ENCODE measurements at regions not wholly inside any gene's neighbourhood (a gene's known extent, or its start where the extent isn't known, plus 50 kb on each side); places are given as distances from the start of the nearest gene placed in this dataset.
"Not testable (repeated sequence)": the region's sequence is repeated elsewhere in the genome, so short reads cannot be mapped to it uniquely, and the experiment has no call there.

GRCh38 chr10:8386781-8387180 lies 332.3 kb downstream of the GATA3 start:
- DNase-seq (ENCODE audit: low read depth): no peak

- DNase-seq (ENCODE audit: low read depth): no peak
These were observed 335.1 kb downstream of the GATA3 start for GRCh38 chr10:8389630-8390029.

- no peak for DNase-seq (ENCODE audit: low read depth)
These were observed 337.7 kb downstream of the GATA3 start for GRCh38 chr10:8392216-8392615.

- no peak for DNase-seq (ENCODE audit: low read depth)
These were observed 339.0 kb downstream of the GATA3 start for GRCh38 chr10:8393531-8393930.

- DNase-seq (ENCODE audit: low read depth): no peak
These were observed 342.2 kb downstream of the GATA3 start for GRCh38 chr10:8396675-8397074.

GRCh38 chr10:8398771-8399170 lies 344.3 kb downstream of the GATA3 start:
- DNase-seq (ENCODE audit: low read depth): no peak

- DNase-seq (ENCODE audit: low read depth): no peak
These were observed 345.7 kb downstream of the GATA3 start for GRCh38 chr10:8400151-8400550.

GRCh38 chr10:8400892-8401291 lies 346.4 kb downstream of the GATA3 start:
- no peak for DNase-seq (ENCODE audit: low read depth)

- DNase-seq (ENCODE audit: low read depth): no peak
These were observed 347.0 kb downstream of the GATA3 start for GRCh38 chr10:8401531-8401930.

GRCh38 chr10:8402576-8402975 lies 348.1 kb downstream of the GATA3 start:
- DNase-seq (ENCODE audit: low read depth): peak; percentile 29

- no peak for DNase-seq (ENCODE audit: low read depth)
These were observed 349.4 kb downstream of the GATA3 start for GRCh38 chr10:8403711-8404371.

- no peak for DNase-seq (ENCODE audit: low read depth)
These were observed 350.2 kb downstream of the GATA3 start for GRCh38 chr10:8404721-8405120.

- no peak for DNase-seq (ENCODE audit: low read depth)
These were observed 351.1 kb downstream of the GATA3 start for GRCh38 chr10:8405596-8405995.

- no peak for DNase-seq (ENCODE audit: low read depth)
These were observed 353.1 kb downstream of the GATA3 start for GRCh38 chr10:8407501-8408021.

- DNase-seq (ENCODE audit: low read depth): no peak
These were observed 356.0 kb downstream of the GATA3 start for GRCh38 chr10:8410506-8410905.

GRCh38 chr10:8412541-8412940 lies 358.1 kb downstream of the GATA3 start:
- no peak for DNase-seq (ENCODE audit: low read depth)

- DNase-seq (ENCODE audit: low read depth): not testable (repeated sequence)
These were observed 360.5 kb downstream of the GATA3 start for GRCh38 chr10:8415029-8415428.

GRCh38 chr10:8416192-8416701 lies 361.8 kb downstream of the GATA3 start:
- DNase-seq (ENCODE audit: low read depth): no peak

- DNase-seq (ENCODE audit: low read depth): no peak
These were observed 362.3 kb downstream of the GATA3 start for GRCh38 chr10:8416760-8417159.

- no peak for DNase-seq (ENCODE audit: low read depth)
These were observed 363.1 kb downstream of the GATA3 start for GRCh38 chr10:8417631-8418030.

- DNase-seq (ENCODE audit: low read depth): no peak
These were observed 364.1 kb downstream of the GATA3 start for GRCh38 chr10:8418631-8419030.

- no peak for DNase-seq (ENCODE audit: low read depth)
These were observed 365.7 kb downstream of the GATA3 start for GRCh38 chr10:8420182-8420581.

GRCh38 chr10:8424555-8425211 lies 370.2 kb downstream of the GATA3 start:
- no peak for DNase-seq (ENCODE audit: low read depth)

GRCh38 chr10:8428654-8429053 lies 374.2 kb downstream of the GATA3 start:
- no peak for DNase-seq (ENCODE audit: low read depth)

Measured in activated T-cell treated with anti-CD3 and anti-CD28 coated beads for 48 hours (primary cell).